Chondrocyte (in vitro differentiated cells): ENCODE measurements at regions not wholly inside any gene's neighbourhood (a gene's known extent, or its start where the extent isn't known, plus 50 kb on each side); places are given as distances from the start of the nearest gene placed in this dataset.

Experiments
- DNase-seq: peaks from one replicate; pipeline ENCODE4 v3.0.0; 2021; ENCODE audit warnings: mixed read lengths, low spot score
- H3K27ac Mint-ChIP-seq: one replicate; pipeline ENCODE4 v1.8.0; 2021; ENCODE audit warnings: mild to moderate bottlenecking, moderate library complexity, mixed read lengths; ENCODE audit not compliant: unreplicated experiment
- H3K27me3 Mint-ChIP-seq: 2 replicates; pipeline ENCODE4 v1.8.0; 2021; ENCODE audit warnings: low read depth, mixed read lengths
- H3K36me3 Mint-ChIP-seq: 2 replicates; pipeline ENCODE4 v1.8.0; 2021; ENCODE audit warnings: low read depth, mixed read lengths
- H3K4me1 Mint-ChIP-seq: 2 replicates; pipeline ENCODE4 v1.8.0; 2021; ENCODE audit warnings: low read depth, mild to moderate bottlenecking, mixed read lengths
- H3K4me3 Mint-ChIP-seq: one replicate; pipeline ENCODE4 v1.8.0; 2021; ENCODE audit warnings: mild to moderate bottlenecking, moderate library complexity, mixed read lengths; ENCODE audit not compliant: unreplicated experiment
- H3K9me3 Mint-ChIP-seq: 2 replicates; pipeline ENCODE4 v1.8.0; 2021; ENCODE audit warnings: low read depth, mixed read lengths
- CTCF ChIP-seq: fragments of 200-600 bp; sonication (generic); IDR thresholded peaks from 2 replicates; pipeline ENCODE4 v1.5.0; 2021; ENCODE audit warnings: antibody characterized with exemption, mild to moderate bottlenecking, moderate library complexity

- no peak for TF ChIP-seq CTCF
- Mint-ChIP-seq H3K27me3 (peaks cover 10% of the 10 kb centered on the region), H3K27ac (no peak overlapping the region), H3K9me3 (no peaks in the 10 kb centered on the region), H3K4me1 (no peaks in the 10 kb centered on the region), H3K36me3 (no peaks in the 10 kb centered on the region), H3K4me3 (no peak overlapping the region)
- DNase-seq: no peak
Measured at GRCh38 chr22:17318817-17319216, 50.4 kb upstream of the CECR2 start.

GRCh38 chr22:17315310-17315709, 54.0 kb upstream of the CECR2 start:
- no peak for TF ChIP-seq CTCF
- DNase-seq: no peak
- H3K27ac Mint-ChIP-seq: no peak overlapping the region
- no peaks in the 10 kb centered on the region for H3K4me1 Mint-ChIP-seq
- H3K36me3 Mint-ChIP-seq: no peaks in the 10 kb centered on the region
- no peak overlapping the region for H3K4me3 Mint-ChIP-seq
- no peaks in the 10 kb centered on the region for H3K9me3 Mint-ChIP-seq
- H3K27me3 Mint-ChIP-seq: peaks cover 13% of the 10 kb centered on the region

- H3K36me3 Mint-ChIP-seq: no peaks in the 10 kb centered on the region
- H3K4me3 Mint-ChIP-seq: no peak overlapping the region
- no peak for DNase-seq
- no peak overlapping the region for H3K27ac Mint-ChIP-seq
- H3K27me3 Mint-ChIP-seq: peaks cover 13% of the 10 kb centered on the region
- H3K9me3 Mint-ChIP-seq: no peaks in the 10 kb centered on the region
- TF ChIP-seq CTCF: no peak
- H3K4me1 Mint-ChIP-seq: no peaks in the 10 kb centered on the region
Measured at GRCh38 chr22:17314487-17314886, 54.8 kb upstream of the CECR2 start.

GRCh38 chr22:17313626-17314025, 55.6 kb upstream of the CECR2 start:
- no peak for TF ChIP-seq CTCF
- Mint-ChIP-seq H3K4me3 (no peak overlapping the region), H3K27ac (no peak overlapping the region), H3K27me3 (peaks cover 5% of the 10 kb centered on the region), H3K36me3 (no peaks in the 10 kb centered on the region), H3K9me3 (no peaks in the 10 kb centered on the region), H3K4me1 (no peaks in the 10 kb centered on the region)
- no peak for DNase-seq

GRCh38 chr22:17307566-17307965, 61.7 kb upstream of the CECR2 start:
- DNase-seq: no peak
- Mint-ChIP-seq H3K27me3 (no peaks in the 10 kb centered on the region), H3K27ac (no peak overlapping the region), H3K9me3 (no peaks in the 10 kb centered on the region), H3K36me3 (no peaks in the 10 kb centered on the region), H3K4me3 (no peak overlapping the region), H3K4me1 (no peaks in the 10 kb centered on the region)
- TF ChIP-seq CTCF: no peak
